NCI-H146 treated with DMSO at 0.1 percent for 48 hours (cell line): ENCODE measurements at regions not wholly inside any gene's neighbourhood (a gene's known extent, or its start where the extent isn't known, plus 50 kb on each side); places are given as distances from the start of the nearest gene placed in this dataset.

Experiments used
- DNase-seq: peaks from one replicate; lab custom pipeline; 2025; ENCODE audit not compliant: unreplicated experiment; lab: John Stamatoyannopoulos, UW

DNA sequence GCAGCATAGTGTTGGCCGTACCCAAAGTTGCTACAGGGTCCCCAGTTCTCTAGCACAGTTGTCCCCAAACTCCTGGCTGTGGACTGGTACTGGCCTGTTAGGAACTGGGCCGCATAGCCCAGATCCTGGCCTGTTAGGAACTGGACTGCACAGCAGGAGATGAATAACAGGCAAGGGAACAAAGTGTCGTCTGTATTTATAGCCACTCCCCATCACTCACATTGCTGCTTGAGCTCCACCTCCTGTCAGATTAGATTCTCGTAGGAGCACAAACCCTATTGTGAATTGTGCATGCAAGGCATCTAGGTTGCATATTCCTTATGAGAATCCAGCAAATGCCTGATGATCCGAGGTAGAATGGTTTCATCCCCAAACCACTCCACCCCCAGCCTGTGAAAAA, 604.0 kb upstream of the LMCD1 start:
- no peak for DNase-seq

DNA sequence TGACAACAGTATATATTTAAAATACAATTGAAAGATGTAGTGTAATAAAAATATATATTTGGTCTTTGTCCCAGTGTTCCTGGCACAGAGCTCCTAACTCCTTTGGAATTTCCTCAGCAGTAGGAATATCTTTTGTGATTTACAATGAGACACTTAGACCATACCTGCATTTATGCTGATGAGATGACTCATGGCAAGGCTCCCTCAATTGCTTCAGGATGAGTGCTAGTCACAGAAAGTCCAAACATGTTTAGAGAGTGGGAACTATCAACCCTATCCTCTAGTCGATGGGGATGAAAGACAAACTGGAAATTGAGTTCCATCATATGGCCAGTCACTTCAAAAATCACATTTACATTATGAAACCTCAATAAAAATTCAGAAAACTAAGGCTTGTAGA, 588.3 kb upstream of the LMCD1 start:
- no peak for DNase-seq

DNA sequence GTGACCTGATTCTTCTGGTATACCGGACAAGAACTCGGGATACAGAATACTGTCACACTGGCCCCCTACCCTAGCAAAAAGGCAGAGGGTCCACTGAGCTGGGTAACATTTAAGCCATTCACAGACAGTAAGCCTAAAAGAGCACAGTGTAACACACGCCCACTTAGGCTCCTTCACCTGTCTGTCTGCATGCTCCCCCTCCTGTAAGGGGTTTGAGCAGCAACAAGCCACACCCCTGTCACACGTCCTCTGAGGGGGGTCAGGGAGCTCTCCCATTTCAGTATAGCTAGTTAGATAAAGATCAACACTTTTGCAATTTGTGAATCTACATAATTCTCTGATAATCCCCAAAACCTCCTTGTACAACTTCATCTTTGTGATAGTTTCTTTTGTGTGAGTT, 586.3 kb upstream of the LMCD1 start:
- no peak for DNase-seq

GRCh38 chr3:7917443-7918151, 584.0 kb upstream of the LMCD1 start:
- DNase-seq: no peak

GRCh38 chr3:7920211-7920610, 581.4 kb upstream of the LMCD1 start:
- DNase-seq: no peak

GRCh38 chr3:7924228-7924627, 577.4 kb upstream of the LMCD1 start:
- DNase-seq: no peak

- no peak for DNase-seq
Measured at GRCh38 chr3:7927015-7927414, 574.6 kb upstream of the LMCD1 start.

DNA sequence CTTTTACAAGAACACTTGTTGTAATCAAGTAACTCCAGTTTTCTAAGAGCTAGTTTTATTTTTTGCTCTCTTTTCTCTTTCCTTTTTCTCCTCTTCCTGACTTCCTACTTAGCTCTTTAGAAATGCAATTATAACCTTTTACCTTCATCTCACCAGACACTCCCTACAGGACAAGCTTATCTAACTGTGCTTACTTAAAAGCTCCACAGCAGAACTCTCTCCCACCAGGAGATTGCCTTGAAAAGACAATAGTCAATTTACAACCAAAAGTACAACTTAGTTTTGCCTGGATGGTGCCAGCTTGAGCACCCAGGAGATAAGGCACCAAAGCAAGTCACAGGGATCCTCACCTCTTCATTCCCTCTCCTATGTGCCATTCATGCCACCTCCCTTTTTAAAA, 573.8 kb upstream of the LMCD1 start:
- no peak for DNase-seq

- DNase-seq: no peak
Measured at GRCh38 chr3:7929319-7929889, 572.2 kb upstream of the LMCD1 start.

GRCh38 chr3:7934362-7934761, 567.3 kb upstream of the LMCD1 start:
- no peak for DNase-seq

GRCh38 chr3:7947930-7948329, 553.7 kb upstream of the LMCD1 start:
- DNase-seq: no peak

DNA sequence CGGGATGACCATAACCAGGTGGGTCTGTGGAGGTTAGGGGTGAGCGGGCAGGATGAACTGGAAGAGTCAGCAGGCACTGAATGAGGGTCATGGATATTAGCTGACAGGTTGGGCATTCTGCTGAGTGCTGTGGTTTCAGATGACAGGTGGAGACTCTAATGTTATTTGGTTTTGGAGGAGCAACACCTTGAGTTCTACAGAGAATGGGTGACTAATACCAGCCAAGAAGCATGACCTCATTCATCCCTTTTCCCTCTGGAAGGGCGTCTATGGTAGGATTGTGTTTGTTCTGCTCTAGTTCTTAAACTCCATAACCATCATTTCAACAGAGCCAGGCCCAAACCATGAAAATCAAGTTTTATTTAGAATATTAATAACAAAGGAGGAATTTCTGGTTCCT, 550.7 kb upstream of the LMCD1 start:
- DNase-seq: no peak

- no peak for DNase-seq
Measured at GRCh38 chr3:7953449-7954014, 548.1 kb upstream of the LMCD1 start.

GRCh38 chr3:7957024-7957423, 544.6 kb upstream of the LMCD1 start:
- no peak for DNase-seq

GRCh38 chr3:7959094-7959493, 542.5 kb upstream of the LMCD1 start:
- no peak for DNase-seq

DNA sequence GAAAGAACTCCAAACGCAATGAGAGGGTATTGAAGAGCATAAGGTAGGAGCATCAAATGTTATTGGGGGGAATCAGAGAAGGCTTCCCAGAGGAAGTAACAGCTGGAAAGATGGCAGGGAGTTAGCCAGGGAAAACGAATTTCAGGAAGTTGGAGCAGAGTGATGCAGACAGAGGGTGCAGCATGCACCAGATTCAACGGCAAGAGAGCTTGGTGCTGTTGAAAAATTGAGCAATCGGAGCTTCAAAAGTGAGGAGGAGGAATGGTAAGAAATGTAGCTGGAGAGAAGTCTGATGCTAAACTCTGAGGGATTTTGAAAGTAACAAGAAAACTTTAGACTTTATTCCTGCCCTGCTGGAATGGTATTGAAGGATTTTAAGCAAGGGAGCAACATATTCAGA, 541.0 kb upstream of the LMCD1 start:
- DNase-seq: no peak

DNA sequence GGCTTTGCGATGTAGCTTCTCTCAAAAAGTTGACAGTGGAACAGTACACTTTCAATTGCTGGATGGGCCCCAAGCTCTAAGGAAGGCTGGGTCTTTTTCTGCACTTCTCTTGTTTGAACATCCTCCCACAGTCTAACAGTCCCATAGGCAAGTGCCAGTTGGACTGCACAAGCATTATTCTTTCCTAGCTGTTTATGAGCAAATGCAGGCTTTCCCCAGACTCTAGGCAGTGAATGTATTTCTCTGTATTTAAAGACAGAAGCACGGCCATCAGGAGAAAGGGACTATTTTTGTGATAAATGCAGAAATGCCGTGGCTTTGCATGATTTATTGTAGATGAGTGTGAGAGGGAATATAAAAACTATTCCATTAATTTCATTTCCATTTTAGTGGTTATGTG, 539.3 kb upstream of the LMCD1 start:
- no peak for DNase-seq

DNA sequence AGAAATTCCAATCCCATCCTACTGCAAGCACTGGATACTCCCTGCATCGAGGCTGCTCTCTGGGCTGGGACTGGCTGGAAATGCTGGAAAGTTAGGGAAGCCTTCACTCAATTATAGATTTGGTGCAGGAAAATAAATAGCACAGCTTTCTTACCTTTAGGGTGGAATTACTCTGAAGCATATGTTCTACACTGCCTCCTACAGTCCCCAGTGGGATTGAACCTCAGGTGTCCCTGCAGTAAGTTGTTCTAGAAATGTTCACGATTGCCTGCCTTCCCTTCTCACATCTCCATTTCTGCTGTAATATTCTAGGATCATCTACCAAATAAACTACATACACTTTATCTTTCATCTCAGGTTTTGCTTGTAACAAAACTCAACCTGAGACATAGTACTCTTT, 536.7 kb upstream of the LMCD1 start:
- DNase-seq: no peak

DNA sequence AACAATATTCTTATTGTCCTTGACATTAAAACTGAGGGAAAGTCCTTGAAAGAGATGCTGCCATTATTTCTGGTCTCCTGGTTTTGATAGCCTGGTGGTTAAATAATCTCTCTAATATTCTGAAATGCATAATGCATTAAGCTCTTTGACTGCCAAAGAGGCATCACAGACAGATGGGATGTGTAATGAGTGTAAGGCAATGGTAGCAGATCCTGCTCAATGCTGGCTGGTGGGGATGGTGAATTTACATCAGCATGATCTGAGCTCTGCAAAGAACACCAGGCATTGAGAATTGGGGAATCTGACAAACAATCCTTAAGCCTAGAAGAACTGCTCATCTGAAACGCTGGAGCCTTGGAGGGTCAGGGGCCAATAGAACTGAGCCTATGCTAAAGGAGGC, 528.6 kb upstream of the LMCD1 start:
- no peak for DNase-seq

DNA sequence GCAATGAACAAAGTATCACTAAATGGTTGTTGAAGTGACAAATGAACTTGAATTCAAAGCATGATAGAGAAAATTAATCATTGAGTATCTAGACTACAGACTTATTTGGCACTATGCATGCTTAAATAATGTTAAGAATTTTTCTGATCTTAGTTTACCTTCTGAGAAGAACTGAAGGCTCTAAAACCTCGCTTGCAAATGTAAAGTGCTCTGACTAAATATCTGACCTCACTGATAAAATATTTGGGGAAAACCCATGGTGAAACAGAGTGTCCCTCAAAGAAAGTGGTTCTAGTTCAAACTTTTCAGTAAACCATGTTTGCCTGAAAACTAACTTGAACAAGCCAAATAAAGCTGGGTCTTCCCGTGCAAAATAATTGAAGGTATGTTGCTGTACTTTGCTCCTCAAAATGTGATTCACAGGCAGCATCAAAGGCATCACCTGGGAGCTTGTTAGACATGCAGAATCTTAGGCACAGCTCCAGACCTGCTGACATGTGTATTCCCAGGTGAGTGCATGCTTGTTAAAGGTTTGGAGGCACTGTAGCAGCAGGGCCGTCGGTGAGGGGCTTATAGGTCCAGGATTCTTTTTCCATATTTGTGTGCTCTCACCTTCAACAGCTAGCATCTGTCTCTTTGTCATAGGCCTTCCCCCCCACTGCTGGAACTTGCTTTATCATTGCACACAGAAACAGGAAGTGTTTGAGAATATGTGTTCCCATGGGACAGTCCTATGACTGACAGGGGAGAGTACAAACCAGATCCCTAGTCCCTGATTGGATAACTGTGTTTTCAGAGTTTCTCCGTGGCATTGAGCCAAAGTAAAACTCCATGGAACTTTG, 524.2 kb upstream of the LMCD1 start:
- no peak for DNase-seq

GRCh38 chr3:7978087-7978422, 523.6 kb upstream of the LMCD1 start:
- DNase-seq: no peak

DNA sequence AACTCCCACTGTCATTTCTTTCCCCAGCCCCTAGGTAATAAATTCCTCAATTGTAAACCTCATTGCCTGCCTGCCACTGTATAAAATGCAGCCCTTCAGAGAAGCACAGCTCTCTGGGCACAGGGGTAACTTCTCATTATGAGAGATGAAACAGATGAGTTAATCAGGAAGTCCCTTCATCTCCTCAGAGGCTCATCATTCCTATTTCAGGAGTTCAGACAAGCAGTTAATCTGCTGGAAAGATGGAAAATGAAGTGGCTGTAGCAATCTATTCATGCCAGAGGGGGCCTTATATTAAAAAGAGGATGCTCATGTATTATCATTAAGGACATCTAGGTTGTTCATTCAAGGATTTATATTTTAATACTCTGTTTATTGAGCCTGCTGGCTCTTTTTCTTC, 519.5 kb upstream of the LMCD1 start:
- DNase-seq: no peak
